ENCODE measurements at regions not wholly inside any gene's neighbourhood (a gene's known extent, or its start where the extent isn't known, plus 50 kb on each side); places are given as distances from the start of the nearest gene placed in this dataset.

DNA sequence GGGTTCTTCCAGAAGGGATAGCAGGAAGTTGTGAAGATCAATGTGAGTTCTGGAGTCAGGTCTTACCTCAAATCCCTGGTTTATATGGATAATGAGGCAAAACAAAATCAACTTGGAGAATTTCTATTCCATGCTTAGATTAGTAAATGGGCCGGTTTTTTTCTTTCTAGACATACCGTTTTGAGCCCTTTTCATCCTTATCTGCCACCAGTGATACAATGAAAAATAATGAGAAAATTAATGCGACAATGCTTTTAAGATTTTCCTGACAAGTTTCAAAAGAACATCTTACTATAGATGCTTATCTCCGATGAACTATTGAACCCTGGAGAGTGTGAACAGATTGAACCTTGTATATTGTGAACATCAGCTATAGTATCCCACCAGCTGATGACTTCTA lies 262.7 kb downstream of the BTG1 start:
- TF ChIP-seq, protein P1, sequence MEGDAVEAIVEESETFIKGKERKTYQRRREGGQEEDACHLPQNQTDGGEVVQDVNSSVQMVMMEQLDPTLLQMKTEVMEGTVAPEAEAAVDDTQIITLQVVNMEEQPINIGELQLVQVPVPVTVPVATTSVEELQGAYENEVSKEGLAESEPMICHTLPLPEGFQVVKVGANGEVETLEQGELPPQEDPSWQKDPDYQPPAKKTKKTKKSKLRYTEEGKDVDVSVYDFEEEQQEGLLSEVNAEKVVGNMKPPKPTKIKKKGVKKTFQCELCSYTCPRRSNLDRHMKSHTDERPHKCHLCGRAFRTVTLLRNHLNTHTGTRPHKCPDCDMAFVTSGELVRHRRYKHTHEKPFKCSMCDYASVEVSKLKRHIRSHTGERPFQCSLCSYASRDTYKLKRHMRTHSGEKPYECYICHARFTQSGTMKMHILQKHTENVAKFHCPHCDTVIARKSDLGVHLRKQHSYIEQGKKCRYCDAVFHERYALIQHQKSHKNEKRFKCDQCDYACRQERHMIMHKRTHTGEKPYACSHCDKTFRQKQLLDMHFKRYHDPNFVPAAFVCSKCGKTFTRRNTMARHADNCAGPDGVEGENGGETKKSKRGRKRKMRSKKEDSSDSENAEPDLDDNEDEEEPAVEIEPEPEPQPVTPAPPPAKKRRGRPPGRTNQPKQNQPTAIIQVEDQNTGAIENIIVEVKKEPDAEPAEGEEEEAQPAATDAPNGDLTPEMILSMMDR (IDR thresholded peaks at IDR 0.05), result no peak
- TF ChIP-seq POLR2A (IDR thresholded peaks at IDR 0.05), result no peak
- TF ChIP-seq POLR2AphosphoS5 (IDR thresholded peaks at IDR 0.05; ENCODE audit: insufficient read depth in 1 of 2, low read depth in 1 of 2), result no peak
